Common myeloid progenitor, CD34-positive (primary cell): ENCODE measurements at regions not wholly inside any gene's neighbourhood (a gene's known extent, or its start where the extent isn't known, plus 50 kb on each side); places are given as distances from the start of the nearest gene placed in this dataset.

Source experiments
- CTCF ChIA-PET: fragments of 350-600 bp; sonication (Branson Sonifier 250); formaldehyde crosslinking; loops from one replicate; lab custom pipeline; 2021; ENCODE audit warnings: antibody characterized with exemption; lab: Charles Lee
- POLR2A ChIA-PET: fragments of 350-600 bp; sonication (Branson Sonifier 250); formaldehyde crosslinking; loops from one replicate; lab custom pipeline; 2021; ENCODE audit warnings: antibody characterized with exemption; lab: Charles Lee
- DNase-seq, 3 donors: peaks; one replicate each; pipeline versions ENCODE4 v3.0.0 to v3.0.0-alpha.2; 2013
- H3K27ac ChIP-seq, 2 experiments: 1 replicate in 1 of 2; 2 replicates in 1 of 2; pipeline ENCODE4 v1.7.0; 2013; ENCODE audit warnings: inconsistent platforms in 2 of 2, low read length in 2 of 2, mild to moderate bottlenecking in 2 of 2, low read depth in 1 of 2, moderate library complexity in 1 of 2; ENCODE audit not compliant: severe bottlenecking in 2 of 2, insufficient read depth in 1 of 2, poor library complexity in 1 of 2
- H3K27me3 ChIP-seq, 5 experiments: replicated peaks in 2 of 5; 1 replicate in 3 of 5; 2 replicates in 2 of 5; pipeline versions ENCODE4 v1.6.1 to v1.7.0; 2013; ENCODE audit warnings: low read length in 4 of 5, mild to moderate bottlenecking in 2 of 5, moderate library complexity in 2 of 5, inconsistent platforms in 1 of 5; ENCODE audit not compliant: insufficient read depth in 5 of 5, control insufficient read depth in 4 of 5
- H3K36me3 ChIP-seq, 4 experiments: 1 replicate in 2 of 4; 2 replicates in 2 of 4; pipeline versions ENCODE4 v1.6.1 to v1.7.0; 2013; ENCODE audit warnings: low read length in 3 of 4, control low read depth in 1 of 4, mild to moderate bottlenecking in 1 of 4; ENCODE audit not compliant: control insufficient read depth in 4 of 4, insufficient read depth in 4 of 4
- H3K4me1 ChIP-seq, 4 experiments: 1 replicate in 3 of 4; 2 replicates in 1 of 4; pipeline versions ENCODE4 v1.6.1 to v1.7.1; 2013; ENCODE audit warnings: low read length in 3 of 4, mild to moderate bottlenecking in 3 of 4, control low read depth in 1 of 4, inconsistent platforms in 1 of 4, moderate library complexity in 1 of 4; ENCODE audit not compliant: control insufficient read depth in 4 of 4, insufficient read depth in 4 of 4; ENCODE audit errors: control extremely low read depth in 1 of 4
- H3K4me3 ChIP-seq, 7 experiments: 1 replicate in 4 of 7; 2 replicates in 3 of 7; pipeline versions ENCODE4 v1.5.1 to v1.7.0; 2013; ENCODE audit warnings: mild to moderate bottlenecking in 7 of 7, low read length in 6 of 7, moderate library complexity in 6 of 7, inconsistent platforms in 2 of 7, low read depth in 2 of 7, control low read depth in 1 of 7; ENCODE audit not compliant: insufficient read depth in 4 of 7, control insufficient read depth in 1 of 7; ENCODE audit errors: extremely low read depth in 1 of 7
- H3K9me3 ChIP-seq, 5 experiments: 1 replicate in 4 of 5; 2 replicates in 1 of 5; pipeline versions ENCODE4 v1.6.1 to v1.7.1; 2013; ENCODE audit warnings: low read length in 4 of 5, mild to moderate bottlenecking in 2 of 5, inconsistent platforms in 1 of 5, low read depth in 1 of 5, moderate library complexity in 1 of 5; ENCODE audit not compliant: control insufficient read depth in 4 of 5, insufficient read depth in 2 of 5; ENCODE audit errors: control extremely low read depth in 1 of 5
- WGBS: methylation state at CpG from one replicate; pipeline ENCODE4 v1.1.5; 2013; ENCODE audit not compliant: insufficient coverage; 5-methylcytosine and 5-hydroxymethylcytosine counted together

DNA sequence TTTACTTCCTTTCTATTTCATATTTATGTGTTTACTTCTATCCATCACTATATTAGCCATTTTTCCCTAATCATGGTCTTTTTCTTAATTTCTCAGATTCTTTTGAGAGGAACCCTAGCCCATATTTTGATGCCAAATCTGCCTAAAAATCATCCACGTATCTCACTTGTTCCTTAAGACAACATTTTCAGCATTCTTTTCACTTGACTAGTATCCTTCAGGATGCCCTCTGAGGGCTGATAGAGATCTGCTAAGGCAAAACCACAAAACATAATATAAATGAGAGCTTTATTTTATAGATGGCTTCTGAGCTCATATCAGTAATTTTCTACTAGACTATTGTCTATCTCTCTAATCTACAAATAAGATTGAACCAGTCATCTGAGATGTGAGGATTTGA lies 341.9 kb downstream of the GPM6A start:
- no peaks in the 10 kb centered on the region for H3K27me3 ChIP-seq
- H3K36me3 ChIP-seq = no peaks in the 10 kb centered on the region
- no peak overlapping the region for H3K27ac ChIP-seq
- peaks cover 0 to 5% (median 0%) of the 10 kb centered on the region in 5 experiments for H3K9me3 ChIP-seq
- no peaks in the 10 kb centered on the region for H3K4me1 ChIP-seq
- ChIA-PET POLR2A (no interaction called here), CTCF (no interaction called here)
- no peak for DNase-seq
- WGBS = no CpG with 5 or more reads among the region's 1 CpG
- H3K4me3 ChIP-seq = no peak overlapping the region

DNA sequence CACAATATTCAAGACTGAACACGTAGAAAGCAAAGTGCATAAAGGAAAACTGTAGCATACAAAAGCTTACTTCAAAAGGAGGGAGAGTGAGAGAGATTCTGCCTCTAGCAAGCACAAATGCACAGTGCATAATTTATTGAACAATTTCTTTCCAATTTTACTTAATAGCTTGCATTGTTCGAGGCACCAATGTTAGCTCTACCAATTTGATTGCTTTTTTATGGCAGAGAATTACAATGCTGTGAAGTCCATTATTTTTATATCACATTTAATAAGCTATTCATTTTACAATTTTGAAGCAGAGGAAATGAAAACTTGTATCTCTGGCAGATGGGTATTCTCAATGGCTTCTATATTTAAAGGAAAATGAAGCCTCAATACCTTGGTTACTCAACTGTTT lies 331.7 kb downstream of the GPM6A start:
- Histone ChIP-seq H3K9me3 (no peaks in the 10 kb centered on the region), H3K4me1 (no peaks in the 10 kb centered on the region), H3K27ac (no peak overlapping the region), H3K27me3 (no peaks in the 10 kb centered on the region), H3K4me3 (no peak overlapping the region), H3K36me3 (no peaks in the 10 kb centered on the region)
- POLR2A ChIA-PET = no interaction called here
- DNase-seq = no peak
- WGBS = 0% methylated on average over 1 of the region's 2 CpGs
- CTCF ChIA-PET = no interaction called here

DNA sequence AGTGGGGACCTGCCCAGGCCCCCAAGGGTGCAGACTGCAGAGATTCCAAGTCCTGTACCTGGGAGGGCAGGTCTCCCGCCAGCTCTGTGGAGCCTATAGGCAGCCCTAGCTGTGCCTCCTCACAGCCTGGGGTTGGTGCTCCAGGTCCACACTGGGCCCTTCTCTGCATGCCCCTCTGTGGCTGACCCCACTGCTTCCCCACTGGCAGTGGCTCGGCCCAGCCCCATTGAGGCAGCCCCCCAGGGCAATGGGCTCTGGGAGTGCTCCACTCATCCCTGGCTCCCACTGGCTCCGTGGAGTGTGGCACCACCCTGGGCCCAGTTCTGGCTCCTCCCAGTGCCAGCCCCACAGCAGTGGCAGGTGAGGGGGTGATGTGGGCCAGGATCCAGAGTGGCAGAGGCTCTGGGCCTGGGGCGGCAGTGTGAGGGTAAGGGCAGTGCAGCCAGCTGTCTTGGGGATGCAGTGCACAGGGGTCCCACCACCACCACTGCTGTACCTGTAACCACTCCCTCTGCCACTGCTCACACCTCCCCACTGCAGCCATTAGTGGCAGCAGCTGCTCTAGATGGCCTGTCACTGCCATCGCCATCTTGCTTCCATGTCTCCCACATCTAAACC lies 312.2 kb downstream of the GPM6A start:
- Histone ChIP-seq H3K4me1 (no peaks in the 10 kb centered on the region), H3K9me3 (peaks cover 0 to 13% (median 3%) of the 10 kb centered on the region in 5 experiments), H3K27me3 (no peaks in the 10 kb centered on the region), H3K4me3 (no peak overlapping the region), H3K27ac (no peak overlapping the region), H3K36me3 (no peaks in the 10 kb centered on the region)
- WGBS = 97% methylated on average over 4 of the region's 5 CpGs
- no peak for DNase-seq
- ChIA-PET CTCF (no interaction called here), POLR2A (no interaction called here)

DNA sequence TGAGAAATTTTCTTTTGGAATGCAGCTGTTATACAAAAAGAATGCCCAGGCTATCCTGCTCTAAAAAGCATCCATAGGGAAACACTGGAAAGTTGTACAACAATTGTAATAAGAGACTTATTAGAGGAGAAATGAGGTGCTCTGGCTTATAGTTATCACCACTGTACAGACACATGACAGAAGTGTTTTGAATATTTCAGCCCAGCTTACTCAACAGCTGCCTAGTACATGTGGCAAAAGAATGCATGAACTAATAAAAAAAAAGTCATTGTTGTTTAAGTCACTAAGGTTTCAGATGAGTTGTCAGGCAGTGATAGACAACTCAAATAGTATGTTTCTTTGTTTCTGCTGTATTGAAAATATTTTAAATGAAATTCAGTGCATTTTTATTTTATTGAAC lies 307.7 kb downstream of the GPM6A start:
- no peak for DNase-seq
- CTCF ChIA-PET = no interaction called here
- Histone ChIP-seq H3K27ac (no peak overlapping the region), H3K9me3 (peaks cover 0 to 4% (median 0%) of the 10 kb centered on the region in 5 experiments), H3K4me3 (no peak overlapping the region), H3K27me3 (no peaks in the 10 kb centered on the region), H3K4me1 (no peaks in the 10 kb centered on the region), H3K36me3 (no peaks in the 10 kb centered on the region)
- POLR2A ChIA-PET = no interaction called here

DNA sequence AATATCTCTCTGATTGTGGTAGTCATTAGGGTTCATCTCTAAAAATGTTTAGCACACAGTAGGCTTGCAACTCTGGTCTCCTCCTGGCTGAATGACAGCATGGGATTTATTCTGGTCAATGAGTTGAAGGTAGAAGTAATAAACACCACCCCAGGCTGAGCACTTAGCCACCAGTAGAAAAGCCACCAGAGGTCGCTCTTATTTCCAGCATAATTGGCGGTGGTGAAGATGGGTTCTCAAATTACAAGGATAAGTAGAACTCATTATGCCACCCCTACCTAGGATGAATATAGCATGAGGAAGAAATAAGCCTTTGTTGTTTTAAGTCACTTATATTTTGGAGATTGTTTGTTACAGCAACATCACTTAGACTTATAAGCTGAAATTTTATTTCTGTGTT lies 302.7 kb downstream of the GPM6A start:
- Histone ChIP-seq H3K4me1 (no peaks in the 10 kb centered on the region), H3K27ac (no peak overlapping the region), H3K27me3 (no peaks in the 10 kb centered on the region), H3K36me3 (no peaks in the 10 kb centered on the region), H3K9me3 (no peaks in the 10 kb centered on the region), H3K4me3 (no peak overlapping the region)
- ChIA-PET POLR2A (no interaction called here), CTCF (no interaction called here)
- no peak for DNase-seq
- no CpG with 5 or more reads among the region's 2 CpGs for WGBS

DNA sequence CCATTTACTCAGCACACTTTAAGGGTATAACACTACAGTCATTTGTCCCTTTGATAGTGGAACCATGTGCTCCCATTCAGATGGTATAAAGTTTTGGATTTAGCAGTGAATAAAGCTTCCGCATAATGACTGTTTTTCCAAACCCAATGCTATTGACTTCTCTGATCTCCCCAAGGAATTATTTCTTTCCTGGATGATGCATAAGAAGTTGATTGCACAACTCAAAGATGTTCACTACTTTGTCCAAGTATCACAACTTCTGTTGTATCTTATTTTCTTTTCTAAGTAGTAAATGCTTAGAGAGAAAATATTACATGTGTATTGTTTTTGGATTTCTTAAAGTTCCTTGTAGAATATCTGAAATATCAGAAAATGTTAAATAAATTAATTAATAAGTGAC lies 300.2 kb downstream of the GPM6A start:
- ChIA-PET POLR2A (no interaction called here), CTCF (no interaction called here)
- no peaks in the 10 kb centered on the region for H3K4me1 ChIP-seq
- WGBS = 100% methylated on average over 1 of the region's 1 CpG
- H3K9me3 ChIP-seq = no peaks in the 10 kb centered on the region
- no peak overlapping the region for H3K4me3 ChIP-seq
- no peak overlapping the region for H3K27ac ChIP-seq
- no peaks in the 10 kb centered on the region for H3K36me3 ChIP-seq
- H3K27me3 ChIP-seq = no peaks in the 10 kb centered on the region
- no peak for DNase-seq

DNA sequence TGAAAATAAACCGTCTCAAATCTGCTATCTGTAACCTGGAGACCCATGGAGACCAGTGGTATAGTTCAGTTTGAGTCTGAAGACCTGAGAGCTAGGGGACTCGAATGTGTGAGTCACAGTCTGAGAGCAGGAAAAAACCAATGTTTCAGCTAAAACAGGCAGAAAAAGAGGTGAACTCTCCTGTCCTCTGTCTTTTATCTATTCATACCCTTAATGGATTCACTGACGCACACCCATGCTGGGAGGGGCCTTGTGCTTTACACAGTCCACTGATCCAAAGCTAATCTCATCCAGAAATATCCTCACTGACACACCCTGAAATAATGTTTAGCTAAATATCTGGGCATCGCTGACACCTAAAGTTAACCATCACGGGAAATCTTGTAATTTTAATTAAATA lies 297.9 kb downstream of the GPM6A start:
- ChIA-PET CTCF (no interaction called here), POLR2A (no interaction called here)
- 100% methylated on average over 3 of the region's 5 CpGs for WGBS
- no peak for DNase-seq
- Histone ChIP-seq H3K9me3 (no peaks in the 10 kb centered on the region), H3K4me3 (no peak overlapping the region), H3K4me1 (no peaks in the 10 kb centered on the region), H3K27ac (no peak overlapping the region), H3K27me3 (no peaks in the 10 kb centered on the region), H3K36me3 (no peaks in the 10 kb centered on the region)
